HepG2 (cell line): ENCODE measurements at regions not wholly inside any gene's neighbourhood (a gene's known extent, or its start where the extent isn't known, plus 50 kb on each side); places are given as distances from the start of the nearest gene placed in this dataset.

Experiments used
- ATAC-seq: fragments of 200-7000 bp; cut with Tn5 transposase; 3 replicates; pipeline ENCODE4 v1.9.1; 2020; ENCODE audit warnings: mild to moderate bottlenecking, moderate library complexity
- BruUV-seq: library from RNA; stranded (reverse); fragments of 400-500 nt; replicated peaks from 2 replicates; lab custom pipeline; 2021; lab: Mats Ljungman, UMichigan
- CTCF ChIA-PET: fragments of 300-600 bp; formaldehyde crosslinking; extraction: SDS; loops from one replicate; lab custom pipeline; 2021; ENCODE audit warnings: low total read pairs, inconsistent platforms, low intra/inter-chr PET ratio; lab: Yijun Ruan, JAX
- POLR2A ChIA-PET: fragments of 350-600 bp; sonication (Branson Sonifier 250); formaldehyde crosslinking; loops from one replicate; lab custom pipeline; 2020; ENCODE audit warnings: antibody characterized with exemption, inconsistent platforms; lab: Yijun Ruan, JAX
- DNase-seq: peaks from one replicate; pipeline ENCODE4 v3.0.0-alpha.2; 2015; ENCODE audit warnings: low spot score
- FAIRE-seq: peaks from 3 replicates; lab custom pipeline; 2011; peaks lifted over from hg19 to GRCh38; lab: Jason Lieb, UNC
- H2AFZ ChIP-seq: one replicate; pipeline ENCODE4 v1.6.1; 2011; ENCODE audit warnings: low read length, inconsistent platforms
- H3K27ac ChIP-seq: fragments of 300-600 bp; 3 replicates; pipeline ENCODE4 v1.8.0; 2011; ENCODE audit warnings: mixed run types, mild to moderate bottlenecking, mixed read lengths, low read length, inconsistent platforms; ENCODE audit not compliant: insufficient read depth; ENCODE audit errors: extremely low read length
- H3K27me3 ChIP-seq, 2 experiments: fragments of 200-600 bp in 1 of 2; 2 replicates in 1 of 2; 3 replicates in 1 of 2; pipeline versions ENCODE4 v1.6.0 to v1.8.0; 2011; ENCODE audit warnings: low read length in 2 of 2, mild to moderate bottlenecking in 2 of 2, moderate library complexity in 2 of 2, inconsistent platforms in 1 of 2; ENCODE audit not compliant: insufficient read depth in 2 of 2, control insufficient read depth in 1 of 2
- H3K36me3 ChIP-seq, 2 experiments: fragments of 200-600 bp in 1 of 2; replicated peaks in 1 of 2; 2 replicates in 1 of 2; 3 replicates in 1 of 2; pipeline versions ENCODE4 v1.5.1 to v1.8.0; 2011; ENCODE audit warnings: low read length in 2 of 2, inconsistent platforms in 1 of 2; ENCODE audit not compliant: insufficient read depth in 2 of 2, control insufficient read depth in 1 of 2
- H3K4me1 ChIP-seq: 2 replicates; pipeline ENCODE4 v1.5.1; 2012; ENCODE audit warnings: low read length, inconsistent platforms; ENCODE audit not compliant: insufficient read depth
- H3K4me2 ChIP-seq: 2 replicates; pipeline ENCODE4 v1.6.0; 2011; ENCODE audit warnings: low read depth, low read length, inconsistent platforms
- H3K4me3 ChIP-seq, 3 experiments: fragments of 200-600 bp in 1 of 3; sonication (generic), shearing (Covaris generic) in 1 of 3; replicated peaks in 1 of 3; 2 replicates each; pipeline ENCODE4 v1.5.1; 2011 to 2016; ENCODE audit warnings: low read length in 3 of 3, inconsistent platforms in 2 of 3, low read depth in 2 of 3, mild to moderate bottlenecking in 2 of 3, control low read depth in 1 of 3, mixed read lengths in 1 of 3; ENCODE audit not compliant: insufficient read depth in 1 of 3
- H3K79me2 ChIP-seq: one replicate; pipeline ENCODE4 v1.6.1; 2011; ENCODE audit warnings: low read length, inconsistent platforms; ENCODE audit not compliant: insufficient read depth
- H3K9ac ChIP-seq: 2 replicates; pipeline ENCODE4 v1.6.0; 2011; ENCODE audit warnings: mild to moderate bottlenecking, low read depth, low read length, inconsistent platforms; ENCODE audit not compliant: insufficient read depth
- H3K9me3 ChIP-seq: 2 replicates; pipeline ENCODE4 v1.5.1; 2012; ENCODE audit warnings: mild to moderate bottlenecking, low read length
- H4K20me1 ChIP-seq: 2 replicates; pipeline ENCODE4 v1.6.0; 2011; ENCODE audit warnings: inconsistent platforms, mild to moderate bottlenecking, low read length, moderate library complexity; ENCODE audit not compliant: insufficient read depth
- ARNTL ChIP-seq: sonication (generic); formaldehyde crosslinking; IDR thresholded peaks from 2 replicates; pipeline ENCODE4 v1.4.0; 2020; ENCODE audit warnings: mild to moderate bottlenecking, missing genetic modification reagents
- DNMT1 ChIP-seq: sonication (generic); formaldehyde crosslinking; IDR thresholded peaks from 2 replicates; pipeline ENCODE4 v1.5.1; 2020; ENCODE audit warnings: mild to moderate bottlenecking, missing genetic modification reagents
- DR1 ChIP-seq: sonication (generic); formaldehyde crosslinking; IDR thresholded peaks from 2 replicates; pipeline ENCODE4 v1.8.0; 2021; ENCODE audit warnings: mild to moderate bottlenecking, missing genetic modification reagents, inconsistent platforms
- EEA1 ChIP-seq: sonication (generic); formaldehyde crosslinking; IDR thresholded peaks from 2 replicates; pipeline ENCODE4 v1.5.1; 2020; ENCODE audit warnings: mild to moderate bottlenecking, missing genetic modification reagents, borderline replicate concordance
- JUND ChIP-seq: sonication (generic); formaldehyde crosslinking; IDR thresholded peaks from 2 replicates; pipeline ENCODE4 v1.8.0; 2022; ENCODE audit warnings: mild to moderate bottlenecking, missing genetic modification reagents
- MAFK ChIP-seq, 2 experiments: IDR thresholded peaks in 1 of 2; conservative IDR thresholded peaks in 1 of 2; 2 replicates each; pipeline ENCODE4 v1.6.1; 2011; ENCODE audit warnings: improper control_type of control experiment in 2 of 2, low read length in 2 of 2
- SP140L ChIP-seq: sonication (generic); formaldehyde crosslinking; IDR thresholded peaks from 2 replicates; pipeline ENCODE4 v1.4.0; 2020; ENCODE audit warnings: missing genetic modification reagents, borderline replicate concordance
- ZFP36 ChIP-seq: fragments of 150-350 bp; IDR thresholded peaks from 2 replicates; pipeline ENCODE4 v1.6.1; 2018; ENCODE audit warnings: borderline replicate concordance, low read length, low read depth; ENCODE audit not compliant: partially characterized antibody
- ZFP82 ChIP-seq: sonication (generic); formaldehyde crosslinking; IDR thresholded peaks from 2 replicates; pipeline ENCODE4 v1.5.1; 2020; ENCODE audit warnings: mild to moderate bottlenecking, missing genetic modification reagents, borderline replicate concordance
- WGBS: methylation state at CpG from one replicate; pipeline ENCODE4 v1.1.6; 2017; ENCODE audit warnings: low lambda C conversion rate; 5-methylcytosine and 5-hydroxymethylcytosine counted together
- in situ Hi-C: cut with HindIII; loops from 2 replicates; pipeline ENCODE4 v1.10.0; 2017; ENCODE audit warnings: low pct_unique_long_range_greater_than_20kb; ENCODE audit not compliant: extremely low pct_ligation_motif_present
- intact Hi-C: fragments of 100-400 bp; cut with micrococcal nuclease; formaldehyde crosslinking; loops from one replicate; pipeline ENCODE4 v1.10.0; 2022; ENCODE audit not compliant: unreplicated experiment
- TF ChIP-seq, protein P1 (sequence below): sonication (generic); formaldehyde crosslinking; IDR thresholded peaks from 2 replicates; pipeline ENCODE4 v1.5.0; 2020; ENCODE audit warnings: mild to moderate bottlenecking, missing genetic modification reagents

DNA sequence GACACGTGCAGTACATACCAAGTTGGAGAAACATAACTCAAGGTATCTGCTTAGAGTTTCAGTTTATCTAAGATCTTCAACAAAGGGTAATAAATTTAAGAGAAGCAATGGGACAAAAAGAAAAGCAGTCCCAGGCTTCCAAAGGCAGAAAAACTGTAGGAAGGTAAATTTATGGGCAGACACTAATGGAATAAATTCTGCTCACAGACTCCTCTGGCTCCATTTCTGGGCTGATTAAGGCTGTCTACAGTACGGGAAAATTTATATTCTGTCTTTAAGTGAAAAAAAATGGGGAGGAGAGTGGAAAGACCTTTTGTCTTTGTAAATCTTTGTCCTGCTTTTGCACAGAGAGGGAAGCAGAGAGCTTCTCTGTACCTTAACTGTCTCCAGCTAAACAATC, 587.5 kb upstream of the IGFBP3 start:
- H4K20me1 ChIP-seq, result no peaks in the 10 kb centered on the region
- FAIRE-seq (no peak), ATAC-seq (no peak), DNase-seq (no peak)
- POLR2A ChIA-PET, result no interaction called here
- no peaks in the 10 kb centered on the region for H3K27me3 ChIP-seq
- 1% methylated on average over 2 of the region's 2 CpGs for WGBS
- TF ChIP-seq SP140L (CRISPR knock-in tag) (no peak), DR1 (CRISPR knock-in tag) (no peak), EEA1 (no peak), JUND (no peak), ZFP82 (CRISPR knock-in tag) (no peak), DNMT1 (no peak), ZFP36 (no peak), MAFK (conservative IDR thresholded peaks at IDR 0.05 in 1 of 2, IDR thresholded peaks at IDR 0.05 in 1 of 2; ENCODE audit: low read length in 2 of 2) (no peak)
- TF ChIP-seq, protein P1, sequence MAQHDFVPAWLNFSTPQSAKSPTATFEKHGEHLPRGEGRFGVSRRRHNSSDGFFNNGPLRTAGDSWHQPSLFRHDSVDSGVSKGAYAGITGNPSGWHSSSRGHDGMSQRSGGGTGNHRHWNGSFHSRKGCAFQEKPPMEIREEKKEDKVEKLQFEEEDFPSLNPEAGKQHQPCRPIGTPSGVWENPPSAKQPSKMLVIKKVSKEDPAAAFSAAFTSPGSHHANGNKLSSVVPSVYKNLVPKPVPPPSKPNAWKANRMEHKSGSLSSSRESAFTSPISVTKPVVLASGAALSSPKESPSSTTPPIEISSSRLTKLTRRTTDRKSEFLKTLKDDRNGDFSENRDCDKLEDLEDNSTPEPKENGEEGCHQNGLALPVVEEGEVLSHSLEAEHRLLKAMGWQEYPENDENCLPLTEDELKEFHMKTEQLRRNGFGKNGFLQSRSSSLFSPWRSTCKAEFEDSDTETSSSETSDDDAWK (CRISPR knock-in tag), result no peak
- H3K9ac ChIP-seq, result no peak overlapping the region
- no peaks in the 10 kb centered on the region for H3K36me3 ChIP-seq
- CTCF ChIA-PET, result no interaction called here
- no peak overlapping the region for H2AFZ ChIP-seq
- intact Hi-C loops (no loop called here), in situ Hi-C loops (no loop called here)
- H3K4me3 ChIP-seq, result no peak overlapping the region
- BruUV-seq, result no TSS peak
- H3K9me3 ChIP-seq, result peaks cover 8% of the 10 kb centered on the region
- H3K4me2 ChIP-seq, result no peak overlapping the region
- H3K79me2 ChIP-seq, result no peaks in the 10 kb centered on the region
- H3K4me1 ChIP-seq, result no peaks in the 10 kb centered on the region
- no peak overlapping the region for H3K27ac ChIP-seq

DNA sequence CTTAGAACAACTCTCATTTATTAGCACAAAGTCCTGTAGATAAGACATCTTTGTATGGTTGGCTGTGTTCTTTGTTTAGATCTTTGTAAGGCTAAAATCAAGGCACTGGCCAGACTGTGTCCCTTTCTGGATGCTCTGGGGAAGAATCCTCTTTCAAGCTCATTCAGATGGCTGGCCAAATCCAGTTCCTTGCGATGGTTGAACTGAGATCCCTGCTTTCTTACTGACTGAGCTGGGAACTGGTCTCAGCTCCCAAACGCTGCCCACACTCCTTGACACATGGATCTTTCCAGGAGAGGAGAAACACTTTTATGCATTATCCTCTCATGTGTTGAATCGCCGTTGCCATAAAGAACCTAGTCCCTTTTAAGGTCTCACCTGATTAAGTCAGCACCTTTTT, 586.5 kb upstream of the IGFBP3 start:
- TF ChIP-seq ARNTL, result no peak
- TF ChIP-seq, all 625 proteins: peak for 0
- BruUV-seq, result no TSS peak
- 9% methylated on average over 4 of the region's 4 CpGs for WGBS
- in situ Hi-C loops (no loop called here), intact Hi-C loops (no loop called here)
- Histone ChIP-seq H3K36me3 (no peaks in the 10 kb centered on the region), H3K4me3 (no peak overlapping the region), H3K4me2 (no peak overlapping the region), H3K9ac (no peak overlapping the region), H3K4me1 (no peaks in the 10 kb centered on the region), H3K9me3 (peaks cover 8% of the 10 kb centered on the region), H3K79me2 (no peaks in the 10 kb centered on the region), H2AFZ (no peak overlapping the region), H3K27ac (no peak overlapping the region), H3K27me3 (no peaks in the 10 kb centered on the region), H4K20me1 (no peaks in the 10 kb centered on the region)
- FAIRE-seq (no peak), ATAC-seq (no peak), DNase-seq (no peak)
- CTCF ChIA-PET, result no interaction called here
- POLR2A ChIA-PET, result no interaction called here
